Hepatocyte (in vitro differentiated cells): ENCODE measurements at regions not wholly inside any gene's neighbourhood (a gene's known extent, or its start where the extent isn't known, plus 50 kb on each side); places are given as distances from the start of the nearest gene placed in this dataset.

Source experiments
- EZH2 ChIP-seq: fragments of 200-600 bp; sonication (generic); IDR thresholded peaks from 2 replicates; pipeline ENCODE4 v1.6.1; 2016; ENCODE audit warnings: antibody characterized with exemption, mild to moderate bottlenecking, borderline replicate concordance
- TF ChIP-seq, protein P1 (sequence below): fragments of 200-600 bp; sonication (generic); IDR thresholded peaks from 2 replicates; pipeline ENCODE4 v1.5.1; 2016; ENCODE audit warnings: antibody characterized with exemption, mild to moderate bottlenecking; ENCODE audit not compliant: poor library complexity

DNA sequence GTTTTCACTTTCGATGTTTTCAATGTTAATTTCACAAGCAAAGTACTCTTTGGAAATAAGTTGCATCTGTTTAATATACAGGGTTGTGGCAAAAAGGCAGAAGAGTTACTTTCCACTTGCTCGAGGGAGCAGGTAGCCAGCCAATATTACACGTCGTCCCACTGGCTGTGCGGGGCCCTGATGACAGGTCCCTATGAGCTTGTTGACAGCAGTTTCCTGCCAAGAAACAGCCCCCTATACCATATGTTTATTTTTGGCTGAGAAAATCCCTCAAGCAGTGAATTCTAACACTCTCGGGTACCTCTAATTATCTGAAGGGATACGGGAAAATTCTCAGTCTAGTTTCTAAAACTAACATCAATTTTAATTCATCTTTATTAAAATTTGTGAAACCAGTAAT lies 116.8 kb upstream of the SGO1 start:
- TF ChIP-seq, protein P1, sequence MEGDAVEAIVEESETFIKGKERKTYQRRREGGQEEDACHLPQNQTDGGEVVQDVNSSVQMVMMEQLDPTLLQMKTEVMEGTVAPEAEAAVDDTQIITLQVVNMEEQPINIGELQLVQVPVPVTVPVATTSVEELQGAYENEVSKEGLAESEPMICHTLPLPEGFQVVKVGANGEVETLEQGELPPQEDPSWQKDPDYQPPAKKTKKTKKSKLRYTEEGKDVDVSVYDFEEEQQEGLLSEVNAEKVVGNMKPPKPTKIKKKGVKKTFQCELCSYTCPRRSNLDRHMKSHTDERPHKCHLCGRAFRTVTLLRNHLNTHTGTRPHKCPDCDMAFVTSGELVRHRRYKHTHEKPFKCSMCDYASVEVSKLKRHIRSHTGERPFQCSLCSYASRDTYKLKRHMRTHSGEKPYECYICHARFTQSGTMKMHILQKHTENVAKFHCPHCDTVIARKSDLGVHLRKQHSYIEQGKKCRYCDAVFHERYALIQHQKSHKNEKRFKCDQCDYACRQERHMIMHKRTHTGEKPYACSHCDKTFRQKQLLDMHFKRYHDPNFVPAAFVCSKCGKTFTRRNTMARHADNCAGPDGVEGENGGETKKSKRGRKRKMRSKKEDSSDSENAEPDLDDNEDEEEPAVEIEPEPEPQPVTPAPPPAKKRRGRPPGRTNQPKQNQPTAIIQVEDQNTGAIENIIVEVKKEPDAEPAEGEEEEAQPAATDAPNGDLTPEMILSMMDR = no peak
- TF ChIP-seq EZH2 = no peak
